ENCODE measurements at regions not wholly inside any gene's neighbourhood (a gene's known extent, or its start where the extent isn't known, plus 50 kb on each side); places are given as distances from the start of the nearest gene placed in this dataset.

- no peak for TF ChIP-seq CTCF (IDR thresholded peaks at IDR 0.05)
Observed at GRCh38 chr2:78553866-78554647, 471.4 kb upstream of the REG3G start.

- no peak for TF ChIP-seq CTCF (IDR thresholded peaks at IDR 0.05)
Observed at GRCh38 chr2:78561876-78562275, 463.6 kb upstream of the REG3G start.

- no peak for TF ChIP-seq CTCF (IDR thresholded peaks at IDR 0.05)
Observed at GRCh38 chr2:78564666-78565065, 460.8 kb upstream of the REG3G start.

GRCh38 chr2:78568782-78569373 is 456.6 kb upstream of the REG3G start:
- TF ChIP-seq CTCF (IDR thresholded peaks at IDR 0.05): no peak

GRCh38 chr2:78576409-78576808 is 449.1 kb upstream of the REG3G start:
- TF ChIP-seq CTCF (IDR thresholded peaks at IDR 0.05): no peak

GRCh38 chr2:78585871-78586270 is 439.6 kb upstream of the REG3G start:
- no peak for TF ChIP-seq CTCF (IDR thresholded peaks at IDR 0.05)

- TF ChIP-seq CTCF (IDR thresholded peaks at IDR 0.05): no peak
Observed at GRCh38 chr2:78586316-78586715, 439.2 kb upstream of the REG3G start.

Measured in LNCAP (cell line).